Activated naive CD4-positive, alpha-beta T cell treated with anti-CD3 and anti-CD28 coated beads for 36 hours (primary cell): ENCODE measurements at regions not wholly inside any gene's neighbourhood (a gene's known extent, or its start where the extent isn't known, plus 50 kb on each side); places are given as distances from the start of the nearest gene placed in this dataset.

Experiments
- CTCF ChIA-PET: fragments of 350-600 bp; sonication (Branson Sonifier 250); formaldehyde crosslinking; loops from one replicate; lab custom pipeline; 2021; ENCODE audit warnings: antibody characterized with exemption; lab: Charles Lee
- DNase-seq: peaks from one replicate; pipeline ENCODE4 v3.0.0-alpha.2; 2020
- H3K27ac Mint-ChIP-seq: one replicate; pipeline ENCODE4 v1.8.0; 2021; ENCODE audit warnings: mild to moderate bottlenecking, mixed read lengths
- H3K27me3 Mint-ChIP-seq: one replicate; pipeline ENCODE4 v1.8.0; 2021; ENCODE audit warnings: low read depth, mixed read lengths
- H3K36me3 Mint-ChIP-seq: one replicate; pipeline ENCODE4 v1.8.0; 2021; ENCODE audit warnings: low read depth, mixed read lengths
- H3K4me1 Mint-ChIP-seq: one replicate; pipeline ENCODE4 v1.8.0; 2021; ENCODE audit warnings: low read depth, mixed read lengths
- H3K4me3 Mint-ChIP-seq: one replicate; pipeline ENCODE4 v1.8.0; 2021; ENCODE audit warnings: mild to moderate bottlenecking, moderate library complexity, mixed read lengths
- H3K9me3 Mint-ChIP-seq: one replicate; pipeline ENCODE4 v1.8.0; 2021; ENCODE audit warnings: mixed read lengths
- intact Hi-C: fragments of 100-400 bp; cut with micrococcal nuclease; formaldehyde crosslinking; loops from one replicate; pipeline ENCODE4 v1.15.1; 2023

GRCh38 chr3:94909726-94910125, 846.9 kb downstream of the NSUN3 start:
- H3K9me3 Mint-ChIP-seq, result no peaks in the 10 kb centered on the region
- no peaks in the 10 kb centered on the region for H3K27me3 Mint-ChIP-seq
- no peaks in the 10 kb centered on the region for H3K36me3 Mint-ChIP-seq
- H3K4me3 Mint-ChIP-seq, result no peak overlapping the region
- intact Hi-C loops, result no loop called here
- DNase-seq, result no peak
- CTCF ChIA-PET, result no interaction called here
- H3K4me1 Mint-ChIP-seq, result no peaks in the 10 kb centered on the region
- H3K27ac Mint-ChIP-seq, result no peak overlapping the region

GRCh38 chr3:94912656-94913055, 849.8 kb downstream of the NSUN3 start:
- Mint-ChIP-seq H3K4me1 (no peaks in the 10 kb centered on the region), H3K27ac (no peak overlapping the region), H3K36me3 (no peaks in the 10 kb centered on the region), H3K9me3 (peaks cover 2% of the 10 kb centered on the region), H3K4me3 (no peak overlapping the region), H3K27me3 (no peaks in the 10 kb centered on the region)
- intact Hi-C loops, result no loop called here
- no peak for DNase-seq
- CTCF ChIA-PET, result no interaction called here

- no peak for DNase-seq
- no peaks in the 10 kb centered on the region for H3K27me3 Mint-ChIP-seq
- H3K36me3 Mint-ChIP-seq, result no peaks in the 10 kb centered on the region
- peaks cover 8% of the 10 kb centered on the region for H3K9me3 Mint-ChIP-seq
- H3K27ac Mint-ChIP-seq, result no peak overlapping the region
- intact Hi-C loops, result no loop called here
- CTCF ChIA-PET, result no interaction called here
- no peak overlapping the region for H3K4me3 Mint-ChIP-seq
- H3K4me1 Mint-ChIP-seq, result no peaks in the 10 kb centered on the region
Observed at GRCh38 chr3:94927175-94927574, 864.3 kb downstream of the NSUN3 start.

- no peak overlapping the region for H3K4me3 Mint-ChIP-seq
- H3K4me1 Mint-ChIP-seq, result no peaks in the 10 kb centered on the region
- CTCF ChIA-PET, result no interaction called here
- intact Hi-C loops, result no loop called here
- no peaks in the 10 kb centered on the region for H3K36me3 Mint-ChIP-seq
- no peak overlapping the region for H3K27ac Mint-ChIP-seq
- peaks cover 3% of the 10 kb centered on the region for H3K9me3 Mint-ChIP-seq
- no peaks in the 10 kb centered on the region for H3K27me3 Mint-ChIP-seq
- no peak for DNase-seq
Observed at GRCh38 chr3:94928921-94929320, 866.1 kb downstream of the NSUN3 start.

GRCh38 chr3:94935738-94936580, 873.1 kb downstream of the NSUN3 start:
- Mint-ChIP-seq H3K4me3 (no peak overlapping the region), H3K4me1 (no peaks in the 10 kb centered on the region), H3K9me3 (peaks cover 10% of the 10 kb centered on the region), H3K36me3 (no peaks in the 10 kb centered on the region), H3K27me3 (no peaks in the 10 kb centered on the region), H3K27ac (no peak overlapping the region)
- intact Hi-C loops, result no loop called here
- CTCF ChIA-PET, result no interaction called here
- no peak for DNase-seq

DNA sequence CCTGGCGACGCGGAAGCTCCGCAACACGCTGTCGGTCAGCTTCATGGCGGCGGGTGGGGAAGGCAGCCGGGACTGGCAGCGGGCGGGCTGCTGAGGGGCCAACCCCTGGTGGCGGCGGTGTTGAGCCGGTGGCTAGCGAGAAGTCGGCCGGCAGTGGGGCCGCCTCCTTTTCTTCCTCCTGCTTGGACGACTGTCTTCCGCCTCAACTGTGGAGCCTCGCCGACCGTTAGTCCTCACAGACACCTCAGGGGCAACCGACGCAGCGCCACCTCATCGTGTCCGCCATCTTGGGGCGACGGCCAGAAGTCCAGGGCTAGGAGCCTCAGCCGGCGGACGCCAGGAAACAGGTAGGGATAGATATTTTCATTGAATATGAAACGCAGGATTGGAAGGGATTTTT, 875.1 kb downstream of the NSUN3 start:
- intact Hi-C loops, result no loop called here
- DNase-seq, result no peak
- Mint-ChIP-seq H3K27ac (no peak overlapping the region), H3K4me3 (no peak overlapping the region), H3K36me3 (no peaks in the 10 kb centered on the region), H3K27me3 (no peaks in the 10 kb centered on the region), H3K9me3 (peaks cover 13% of the 10 kb centered on the region), H3K4me1 (no peaks in the 10 kb centered on the region)
- CTCF ChIA-PET, result no interaction called here

DNA sequence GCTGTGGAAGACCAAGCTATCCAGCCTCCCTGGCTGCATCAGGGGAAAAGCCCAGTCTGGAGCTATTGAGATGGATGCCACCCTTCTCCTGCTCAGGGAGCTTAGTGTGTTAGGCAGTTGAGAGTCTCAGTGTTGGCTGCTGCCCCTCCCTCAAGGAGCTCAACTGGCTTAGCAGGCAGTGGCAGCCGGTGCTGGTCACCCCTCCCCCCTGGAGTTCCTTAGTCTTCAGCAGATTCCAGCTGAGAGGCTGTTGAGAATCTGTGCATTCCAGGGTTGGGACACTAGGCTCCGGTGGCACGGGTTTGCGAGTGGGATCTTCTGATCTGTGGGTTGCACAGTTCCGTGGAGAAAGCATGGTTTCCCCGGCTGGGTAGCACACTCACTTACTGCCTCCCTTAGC, 883.8 kb downstream of the NSUN3 start:
- Mint-ChIP-seq H3K27me3 (no peaks in the 10 kb centered on the region), H3K4me3 (no peak overlapping the region), H3K27ac (no peak overlapping the region), H3K36me3 (no peaks in the 10 kb centered on the region), H3K9me3 (peaks cover 4% of the 10 kb centered on the region), H3K4me1 (no peaks in the 10 kb centered on the region)
- no peak for DNase-seq
- intact Hi-C loops, result no loop called here
- CTCF ChIA-PET, result no interaction called here

DNA sequence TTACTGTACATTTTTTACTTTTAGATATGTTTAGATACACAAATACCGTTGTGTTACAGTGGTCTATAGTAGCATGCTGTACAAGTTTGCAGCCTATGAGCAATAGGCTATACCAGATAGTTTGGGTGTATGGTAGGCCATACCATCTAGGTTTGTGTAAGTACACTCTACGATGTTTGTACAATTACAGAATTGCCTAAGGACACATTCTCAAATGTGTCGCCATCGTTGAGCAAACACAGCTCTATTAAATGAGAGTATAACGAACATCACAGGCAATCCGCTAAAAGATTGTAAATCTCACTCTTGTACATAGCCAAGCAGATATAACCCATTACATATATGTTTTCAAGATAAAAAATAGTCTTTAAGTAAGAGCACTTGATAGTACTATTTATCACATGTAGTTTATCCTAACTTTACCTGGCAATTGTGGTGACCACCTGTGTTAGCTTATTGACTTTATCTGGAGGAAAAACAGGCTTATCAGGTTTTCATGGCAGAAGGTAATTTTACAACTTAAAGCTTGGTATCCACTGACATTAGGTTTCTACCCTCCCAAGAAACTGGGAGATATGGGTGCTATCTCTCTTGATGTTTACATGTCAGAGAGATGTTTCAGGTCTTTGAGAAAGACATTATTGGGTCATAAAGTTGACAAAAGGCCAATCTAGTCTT, 898.7 kb downstream of the NSUN3 start:
- Mint-ChIP-seq H3K4me1 (no peaks in the 10 kb centered on the region), H3K27ac (no peak overlapping the region), H3K36me3 (no peaks in the 10 kb centered on the region), H3K27me3 (no peaks in the 10 kb centered on the region), H3K9me3 (peaks cover 4% of the 10 kb centered on the region), H3K4me3 (no peak overlapping the region)
- intact Hi-C loops, result no loop called here
- CTCF ChIA-PET, result no interaction called here
- DNase-seq, result no peak

DNA sequence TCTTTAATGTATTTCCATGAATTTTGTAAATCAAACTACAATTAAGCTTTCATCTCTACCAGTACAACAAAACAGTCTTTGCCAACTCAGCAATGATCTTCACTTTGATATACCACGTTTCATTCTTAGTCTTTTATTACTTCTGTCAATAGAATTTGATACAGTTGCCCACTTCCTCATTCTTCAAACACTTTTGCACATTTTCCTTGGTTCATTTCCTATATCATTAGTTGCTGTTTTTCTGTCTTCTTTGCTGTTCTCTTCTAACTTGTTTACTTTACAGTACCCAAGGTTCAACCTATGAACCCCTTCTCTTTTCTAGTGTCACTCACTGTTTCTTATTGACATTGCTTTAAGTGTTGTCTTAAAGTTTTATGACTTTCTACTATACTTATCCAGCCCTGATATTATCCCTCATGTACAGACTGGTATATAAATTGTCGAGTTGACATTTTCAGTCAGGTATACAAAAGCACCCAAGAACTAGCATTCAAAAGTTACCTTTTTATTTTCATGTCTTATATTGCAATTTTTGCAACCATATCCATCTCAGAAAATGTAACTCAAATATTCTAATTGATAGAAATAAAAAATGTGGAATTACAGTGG, 903.1 kb downstream of the NSUN3 start:
- no peak overlapping the region for H3K4me3 Mint-ChIP-seq
- H3K27me3 Mint-ChIP-seq, result no peaks in the 10 kb centered on the region
- H3K36me3 Mint-ChIP-seq, result no peaks in the 10 kb centered on the region
- intact Hi-C loops, result no loop called here
- peaks cover 7% of the 10 kb centered on the region for H3K9me3 Mint-ChIP-seq
- no peaks in the 10 kb centered on the region for H3K4me1 Mint-ChIP-seq
- CTCF ChIA-PET, result no interaction called here
- DNase-seq, result no peak
- H3K27ac Mint-ChIP-seq, result no peak overlapping the region

- Mint-ChIP-seq H3K9me3 (peaks cover 7% of the 10 kb centered on the region), H3K27ac (no peak overlapping the region), H3K27me3 (no peaks in the 10 kb centered on the region), H3K4me1 (no peaks in the 10 kb centered on the region), H3K4me3 (no peak overlapping the region), H3K36me3 (no peaks in the 10 kb centered on the region)
- no peak for DNase-seq
- CTCF ChIA-PET, result no interaction called here
- intact Hi-C loops, result no loop called here
Observed at GRCh38 chr3:94967196-94967595, 904.3 kb downstream of the NSUN3 start.

DNA sequence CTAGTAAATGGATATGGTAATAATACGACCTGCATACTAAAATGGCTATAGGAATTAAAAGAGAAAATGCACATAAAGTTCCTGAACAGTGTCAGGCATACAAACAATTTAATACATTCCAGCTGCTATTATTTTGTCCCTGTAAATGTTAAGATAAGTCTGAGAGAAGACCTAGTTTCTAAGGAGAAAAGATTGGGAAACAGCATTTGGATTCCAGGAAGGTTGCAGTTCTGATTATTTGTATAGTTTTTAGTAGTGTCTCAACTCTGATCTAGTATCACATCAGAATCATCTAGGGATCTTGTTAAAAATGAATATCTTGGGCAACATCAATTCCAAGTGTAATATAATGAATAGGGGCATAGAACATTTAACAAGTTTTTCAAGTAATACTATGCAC, 905.7 kb downstream of the NSUN3 start:
- no peak overlapping the region for H3K27ac Mint-ChIP-seq
- no peaks in the 10 kb centered on the region for H3K36me3 Mint-ChIP-seq
- no peaks in the 10 kb centered on the region for H3K27me3 Mint-ChIP-seq
- H3K9me3 Mint-ChIP-seq, result peaks cover 7% of the 10 kb centered on the region
- no peak for DNase-seq
- CTCF ChIA-PET, result no interaction called here
- H3K4me3 Mint-ChIP-seq, result no peak overlapping the region
- intact Hi-C loops, result no loop called here
- H3K4me1 Mint-ChIP-seq, result no peaks in the 10 kb centered on the region

DNA sequence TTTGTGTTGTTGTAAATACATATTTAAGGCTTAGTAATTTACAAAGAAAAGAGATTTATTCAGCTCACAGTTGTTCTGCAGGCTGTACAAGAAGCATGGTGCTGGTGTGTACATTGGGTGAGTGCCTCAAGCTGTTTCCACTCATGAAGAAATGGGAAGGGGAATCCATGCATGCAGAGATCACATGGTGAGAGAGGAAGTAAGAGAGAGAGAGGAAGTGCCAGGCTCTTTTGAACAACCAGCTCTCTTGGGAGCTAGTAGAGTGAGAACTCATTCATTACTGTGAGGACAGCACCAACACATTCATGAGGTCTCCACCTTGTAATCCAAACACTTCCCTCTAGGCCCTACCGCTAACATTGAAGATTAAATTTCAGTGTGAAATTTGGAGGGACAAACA, 909.2 kb downstream of the NSUN3 start:
- intact Hi-C loops, result no loop called here
- Mint-ChIP-seq H3K4me3 (no peak overlapping the region), H3K27ac (no peak overlapping the region), H3K4me1 (no peaks in the 10 kb centered on the region), H3K9me3 (peaks cover 14% of the 10 kb centered on the region), H3K27me3 (no peaks in the 10 kb centered on the region), H3K36me3 (no peaks in the 10 kb centered on the region)
- CTCF ChIA-PET, result no interaction called here
- no peak for DNase-seq

GRCh38 chr3:94978084-94978483, 915.2 kb downstream of the NSUN3 start:
- intact Hi-C loops, result no loop called here
- H3K4me3 Mint-ChIP-seq, result no peak overlapping the region
- no peak overlapping the region for H3K27ac Mint-ChIP-seq
- CTCF ChIA-PET, result no interaction called here
- no peak for DNase-seq
- H3K4me1 Mint-ChIP-seq, result no peaks in the 10 kb centered on the region
- no peaks in the 10 kb centered on the region for H3K36me3 Mint-ChIP-seq
- H3K27me3 Mint-ChIP-seq, result no peaks in the 10 kb centered on the region
- peaks cover 12% of the 10 kb centered on the region for H3K9me3 Mint-ChIP-seq
